ENCODE measurements at regions not wholly inside any gene's neighbourhood (a gene's known extent, or its start where the extent isn't known, plus 50 kb on each side); places are given as distances from the start of the nearest gene placed in this dataset.

DNA sequence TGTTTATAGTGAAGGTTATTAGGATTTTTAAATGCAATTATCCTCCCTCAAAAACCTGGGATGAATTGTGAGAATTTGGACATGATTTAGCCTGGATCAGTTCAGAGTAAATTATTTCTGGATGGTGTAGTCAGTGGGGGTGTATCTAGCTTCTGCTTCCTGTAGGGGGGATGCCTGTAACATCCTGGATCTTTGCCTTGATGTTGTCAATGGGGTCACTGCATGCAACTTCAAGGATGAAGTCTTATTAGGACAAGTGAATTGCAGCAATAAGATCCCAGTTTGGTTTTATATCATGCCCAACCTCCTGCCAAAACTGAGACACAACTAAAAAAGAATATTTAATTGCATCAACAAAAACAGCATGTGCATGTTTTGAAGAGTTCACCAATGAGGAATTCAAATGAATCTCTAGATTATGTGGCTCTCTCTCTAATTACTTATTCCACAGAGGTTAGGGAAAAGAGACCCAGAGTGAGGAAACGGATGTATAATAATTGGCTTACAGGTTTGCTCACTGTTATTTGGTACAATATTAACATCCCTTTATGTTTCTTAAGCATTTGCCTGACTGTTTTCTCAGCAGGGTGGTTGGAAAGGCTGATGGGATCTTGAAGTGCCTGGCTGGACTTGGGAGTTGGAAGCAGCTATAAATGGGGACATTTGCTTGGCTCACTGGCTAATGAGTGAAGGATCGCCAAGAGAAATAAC lies 159.8 kb downstream of the HS3ST3B1 start:
- TF ChIP-seq, protein P1, sequence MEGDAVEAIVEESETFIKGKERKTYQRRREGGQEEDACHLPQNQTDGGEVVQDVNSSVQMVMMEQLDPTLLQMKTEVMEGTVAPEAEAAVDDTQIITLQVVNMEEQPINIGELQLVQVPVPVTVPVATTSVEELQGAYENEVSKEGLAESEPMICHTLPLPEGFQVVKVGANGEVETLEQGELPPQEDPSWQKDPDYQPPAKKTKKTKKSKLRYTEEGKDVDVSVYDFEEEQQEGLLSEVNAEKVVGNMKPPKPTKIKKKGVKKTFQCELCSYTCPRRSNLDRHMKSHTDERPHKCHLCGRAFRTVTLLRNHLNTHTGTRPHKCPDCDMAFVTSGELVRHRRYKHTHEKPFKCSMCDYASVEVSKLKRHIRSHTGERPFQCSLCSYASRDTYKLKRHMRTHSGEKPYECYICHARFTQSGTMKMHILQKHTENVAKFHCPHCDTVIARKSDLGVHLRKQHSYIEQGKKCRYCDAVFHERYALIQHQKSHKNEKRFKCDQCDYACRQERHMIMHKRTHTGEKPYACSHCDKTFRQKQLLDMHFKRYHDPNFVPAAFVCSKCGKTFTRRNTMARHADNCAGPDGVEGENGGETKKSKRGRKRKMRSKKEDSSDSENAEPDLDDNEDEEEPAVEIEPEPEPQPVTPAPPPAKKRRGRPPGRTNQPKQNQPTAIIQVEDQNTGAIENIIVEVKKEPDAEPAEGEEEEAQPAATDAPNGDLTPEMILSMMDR (IDR thresholded peaks at IDR 0.05; ENCODE audit: low read depth, low read length), result no peak
- TF ChIP-seq EZH2phosphoT487 (IDR thresholded peaks at IDR 0.05; ENCODE audit: low read depth), result no peak
